ENCODE measurements at regions not wholly inside any gene's neighbourhood (a gene's known extent, or its start where the extent isn't known, plus 50 kb on each side); places are given as distances from the start of the nearest gene placed in this dataset.

DNA sequence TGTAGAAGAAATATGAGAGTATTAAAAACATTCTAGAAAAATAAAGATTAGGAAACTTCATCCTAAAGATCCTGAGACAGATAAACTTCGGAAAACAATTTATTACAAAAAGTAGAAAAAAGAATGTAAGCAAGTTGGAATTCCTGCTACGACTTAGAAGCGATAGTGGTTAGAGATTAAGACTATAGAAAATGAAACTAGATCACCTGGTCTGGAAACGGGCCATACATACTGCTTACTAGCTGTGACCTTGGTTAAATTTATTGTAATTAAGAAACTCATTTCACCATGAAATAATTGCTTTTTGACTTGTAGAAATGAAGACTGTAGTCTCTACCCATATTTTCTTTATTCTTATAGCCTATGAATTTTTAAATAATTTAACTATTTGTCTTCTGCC is 614.1 kb downstream of the SLC16A7 start:
- no peaks in the 10 kb centered on the region for H3K27me3 ChIP-seq (ENCODE audit: control insufficient read depth, insufficient read depth, low read length)
- H3K79me2 ChIP-seq (ENCODE audit: control insufficient read depth, insufficient read depth, low read length) = no peaks in the 10 kb centered on the region
- no peak for TF ChIP-seq EZH2 (IDR thresholded peaks at IDR 0.05; ENCODE audit: low read length, missing control alignments)
- TF ChIP-seq, protein P1, sequence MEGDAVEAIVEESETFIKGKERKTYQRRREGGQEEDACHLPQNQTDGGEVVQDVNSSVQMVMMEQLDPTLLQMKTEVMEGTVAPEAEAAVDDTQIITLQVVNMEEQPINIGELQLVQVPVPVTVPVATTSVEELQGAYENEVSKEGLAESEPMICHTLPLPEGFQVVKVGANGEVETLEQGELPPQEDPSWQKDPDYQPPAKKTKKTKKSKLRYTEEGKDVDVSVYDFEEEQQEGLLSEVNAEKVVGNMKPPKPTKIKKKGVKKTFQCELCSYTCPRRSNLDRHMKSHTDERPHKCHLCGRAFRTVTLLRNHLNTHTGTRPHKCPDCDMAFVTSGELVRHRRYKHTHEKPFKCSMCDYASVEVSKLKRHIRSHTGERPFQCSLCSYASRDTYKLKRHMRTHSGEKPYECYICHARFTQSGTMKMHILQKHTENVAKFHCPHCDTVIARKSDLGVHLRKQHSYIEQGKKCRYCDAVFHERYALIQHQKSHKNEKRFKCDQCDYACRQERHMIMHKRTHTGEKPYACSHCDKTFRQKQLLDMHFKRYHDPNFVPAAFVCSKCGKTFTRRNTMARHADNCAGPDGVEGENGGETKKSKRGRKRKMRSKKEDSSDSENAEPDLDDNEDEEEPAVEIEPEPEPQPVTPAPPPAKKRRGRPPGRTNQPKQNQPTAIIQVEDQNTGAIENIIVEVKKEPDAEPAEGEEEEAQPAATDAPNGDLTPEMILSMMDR (conservative IDR thresholded peaks at IDR 0.05 in 1 of 2, IDR thresholded peaks at IDR 0.05 in 1 of 2; ENCODE audit: low read depth in 1 of 2, low read length in 2 of 2) = no peak
- no peaks in the 10 kb centered on the region for H3K9me3 ChIP-seq (ENCODE audit: control insufficient read depth, insufficient read depth, low read depth, low read length)
- DNase-seq (ENCODE audit: low read depth in 2 of 2) = no peak
- no peaks in the 10 kb centered on the region for H3K36me3 ChIP-seq (ENCODE audit: control insufficient read depth, insufficient read depth, low read length)
- no peak overlapping the region for H3K27ac ChIP-seq (ENCODE audit: insufficient read depth, low read length)
- peaks cover under 1% of the 10 kb centered on the region for H3K4me1 ChIP-seq (ENCODE audit: control insufficient read depth, extremely low read depth, insufficient read depth, low read length)
- H2AFZ ChIP-seq (ENCODE audit: low read length) = no peak overlapping the region
- H3K9ac ChIP-seq (ENCODE audit: insufficient read depth, low read length) = no peak overlapping the region
- no peak overlapping the region for H3K4me3 ChIP-seq (replicated peaks in 1 of 4; ENCODE audit: control extremely low read depth in 1 of 4, insufficient read depth in 1 of 4, low read depth in 3 of 4, low read length in 4 of 4)
- H3K4me2 ChIP-seq (ENCODE audit: extremely low read depth, insufficient read depth, low read length) = no peak overlapping the region
- H4K20me1 ChIP-seq (ENCODE audit: control insufficient read depth, extremely low read depth, insufficient read depth, low read length) = no peaks in the 10 kb centered on the region

DNA sequence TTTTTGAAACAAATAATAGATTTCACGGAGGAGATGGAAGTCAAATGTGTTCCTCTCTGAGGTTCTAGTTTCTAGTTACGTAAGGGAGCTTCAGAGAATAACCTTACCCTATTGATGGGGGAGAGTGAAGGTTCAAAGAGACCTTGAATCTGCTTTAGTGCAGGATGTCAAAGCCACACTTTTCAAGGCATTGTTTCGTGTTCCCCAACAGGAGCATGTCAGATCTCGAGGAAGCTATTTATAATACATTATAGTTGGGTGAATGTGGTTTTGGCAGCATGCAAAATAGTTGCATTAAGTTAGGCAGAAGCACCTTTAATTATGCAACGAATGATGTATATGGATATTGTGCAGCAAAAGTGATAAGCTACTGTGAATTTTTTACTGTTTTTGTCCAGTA is 614.9 kb downstream of the SLC16A7 start:
- H3K27me3 ChIP-seq (ENCODE audit: control insufficient read depth, insufficient read depth, low read length) = no peaks in the 10 kb centered on the region

DNA sequence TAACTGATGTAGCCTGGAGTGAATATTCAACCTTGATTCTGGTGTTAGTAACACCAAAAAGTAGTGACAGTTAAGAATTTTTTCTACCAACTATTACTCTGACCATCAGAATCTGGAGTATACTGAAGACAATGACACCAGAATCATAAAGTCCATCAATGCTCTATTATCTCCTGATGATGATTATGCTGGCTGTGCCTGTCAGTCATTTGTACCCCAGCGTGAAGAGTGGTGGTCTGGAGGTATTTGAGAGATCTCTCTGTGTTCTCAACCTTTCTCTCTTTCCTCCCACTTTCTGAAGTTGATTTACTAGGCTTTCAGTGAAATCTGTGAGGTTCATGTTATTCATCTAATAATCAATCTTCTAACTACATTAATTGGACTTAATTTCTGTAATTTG is 615.4 kb downstream of the SLC16A7 start:
- no peaks in the 10 kb centered on the region for H3K27me3 ChIP-seq (ENCODE audit: control insufficient read depth, insufficient read depth, low read length)
- H4K20me1 ChIP-seq (ENCODE audit: control insufficient read depth, extremely low read depth, insufficient read depth, low read length) = no peaks in the 10 kb centered on the region
- H3K79me2 ChIP-seq (ENCODE audit: control insufficient read depth, insufficient read depth, low read length) = no peaks in the 10 kb centered on the region
- no peak overlapping the region for H3K4me2 ChIP-seq (ENCODE audit: extremely low read depth, insufficient read depth, low read length)
- no peak for TF ChIP-seq EZH2 (IDR thresholded peaks at IDR 0.05; ENCODE audit: low read length, missing control alignments)
- TF ChIP-seq, protein P1 (conservative IDR thresholded peaks at IDR 0.05 in 1 of 2, IDR thresholded peaks at IDR 0.05 in 1 of 2; ENCODE audit: low read depth in 1 of 2, low read length in 2 of 2) = no peak
- H3K36me3 ChIP-seq (ENCODE audit: control insufficient read depth, insufficient read depth, low read length) = no peaks in the 10 kb centered on the region
- H3K9ac ChIP-seq (ENCODE audit: insufficient read depth, low read length) = no peak overlapping the region
- no peak overlapping the region for H2AFZ ChIP-seq (ENCODE audit: low read length)
- H3K27ac ChIP-seq (ENCODE audit: insufficient read depth, low read length) = no peak overlapping the region
- no peaks in the 10 kb centered on the region for H3K9me3 ChIP-seq (ENCODE audit: control insufficient read depth, insufficient read depth, low read depth, low read length)
- H3K4me1 ChIP-seq (ENCODE audit: control insufficient read depth, extremely low read depth, insufficient read depth, low read length) = no peaks in the 10 kb centered on the region
- no peak for DNase-seq (ENCODE audit: low read depth in 2 of 2)
- no peak overlapping the region for H3K4me3 ChIP-seq (replicated peaks in 1 of 4; ENCODE audit: control extremely low read depth in 1 of 4, insufficient read depth in 1 of 4, low read depth in 3 of 4, low read length in 4 of 4)

More for the DNA sequence above, 614.9 kb downstream of the SLC16A7 start:
- Histone ChIP-seq H3K4me2 (ENCODE audit: extremely low read depth, insufficient read depth, low read length) (no peak overlapping the region), H3K9ac (ENCODE audit: insufficient read depth, low read length) (no peak overlapping the region), H3K4me1 (ENCODE audit: control insufficient read depth, extremely low read depth, insufficient read depth, low read length) (no peaks in the 10 kb centered on the region), H2AFZ (ENCODE audit: low read length) (no peak overlapping the region), H3K36me3 (ENCODE audit: control insufficient read depth, insufficient read depth, low read length) (no peaks in the 10 kb centered on the region), H3K9me3 (ENCODE audit: control insufficient read depth, insufficient read depth, low read depth, low read length) (no peaks in the 10 kb centered on the region), H3K4me3 (replicated peaks in 1 of 4; ENCODE audit: control extremely low read depth in 1 of 4, insufficient read depth in 1 of 4, low read depth in 3 of 4, low read length in 4 of 4) (no peak overlapping the region), H3K79me2 (ENCODE audit: control insufficient read depth, insufficient read depth, low read length) (no peaks in the 10 kb centered on the region), H3K27ac (ENCODE audit: insufficient read depth, low read length) (no peak overlapping the region), H4K20me1 (ENCODE audit: control insufficient read depth, extremely low read depth, insufficient read depth, low read length) (no peaks in the 10 kb centered on the region)
- DNase-seq (ENCODE audit: low read depth in 2 of 2) = no peak
- TF ChIP-seq, protein P1 (conservative IDR thresholded peaks at IDR 0.05 in 1 of 2, IDR thresholded peaks at IDR 0.05 in 1 of 2; ENCODE audit: low read depth in 1 of 2, low read length in 2 of 2) = no peak
- TF ChIP-seq EZH2 (IDR thresholded peaks at IDR 0.05; ENCODE audit: low read length, missing control alignments) = no peak

Measured in fibroblast of lung (primary cell).